Islet of Langerhans (tissue), 1 donor: ENCODE measurements at regions not wholly inside any gene's neighbourhood (a gene's known extent, or its start where the extent isn't known, plus 50 kb on each side); places are given as distances from the start of the nearest gene placed in this dataset.
"Not testable (repeated sequence)": the region's sequence is repeated elsewhere in the genome, so short reads cannot be mapped to it uniquely, and the experiment has no call there.

ENCODE experiments used
- FAIRE-seq: peaks from one replicate; lab custom pipeline; 2011; peaks lifted over from hg19 to GRCh38; lab: Jason Lieb, UNC

- no peak for FAIRE-seq
These were observed 107.7 kb upstream of the DCN start for GRCh38 chr12:91290354-91290753.

- FAIRE-seq, result peak; percentile 68
These were observed 107.3 kb upstream of the DCN start for GRCh38 chr12:91289906-91290305.

GRCh38 chr12:91289072-91289471 is 106.5 kb upstream of the DCN start:
- FAIRE-seq, result no peak

- FAIRE-seq, result no peak
These were observed 105.1 kb upstream of the DCN start for GRCh38 chr12:91287753-91288152.

- FAIRE-seq, result no peak
These were observed 95.5 kb upstream of the DCN start for GRCh38 chr12:91278126-91278525.

- FAIRE-seq, result no peak
These were observed 93.9 kb upstream of the DCN start for GRCh38 chr12:91276509-91276908.

GRCh38 chr12:91275321-91275720 is 92.7 kb upstream of the DCN start:
- no peak for FAIRE-seq

- no peak for FAIRE-seq
These were observed 92.3 kb upstream of the DCN start for GRCh38 chr12:91274916-91275315.

GRCh38 chr12:91273560-91273959 is 90.9 kb upstream of the DCN start:
- no peak for FAIRE-seq

- FAIRE-seq, result no peak
These were observed 89.9 kb upstream of the DCN start for GRCh38 chr12:91272461-91273063.

- FAIRE-seq, result no peak
These were observed 88.6 kb upstream of the DCN start for GRCh38 chr12:91271185-91271584.

GRCh38 chr12:91267039-91267438 is 84.4 kb upstream of the DCN start:
- no peak for FAIRE-seq

GRCh38 chr12:91264178-91264577 is 81.6 kb upstream of the DCN start:
- no peak for FAIRE-seq

- FAIRE-seq, result no peak
These were observed 79.4 kb upstream of the DCN start for GRCh38 chr12:91261820-91262676.

- FAIRE-seq, result no peak
These were observed 73.8 kb upstream of the DCN start for GRCh38 chr12:91256411-91256810.

- FAIRE-seq, result no peak
These were observed 69.7 kb upstream of the DCN start for GRCh38 chr12:91252341-91252740.

- FAIRE-seq, result no peak
These were observed 67.7 kb upstream of the DCN start for GRCh38 chr12:91250273-91250665.

GRCh38 chr12:91249518-91250272 is 67.1 kb upstream of the DCN start:
- FAIRE-seq, result no peak

- no peak for FAIRE-seq
These were observed 66.4 kb upstream of the DCN start for GRCh38 chr12:91249054-91249453.

- FAIRE-seq, result not testable (repeated sequence)
These were observed 60.6 kb upstream of the DCN start for GRCh38 chr12:91243177-91243576.

- FAIRE-seq, result no peak
These were observed 59.1 kb upstream of the DCN start for GRCh38 chr12:91241756-91242155.

- no peak for FAIRE-seq
These were observed 57.9 kb upstream of the DCN start for GRCh38 chr12:91240386-91241095.

GRCh38 chr12:91239481-91239880 is 56.9 kb upstream of the DCN start:
- no peak for FAIRE-seq
